K562 (cell line): ENCODE measurements at regions not wholly inside any gene's neighbourhood (a gene's known extent, or its start where the extent isn't known, plus 50 kb on each side); places are given as distances from the start of the nearest gene placed in this dataset.
A peak's percentile ranks its signal among the peaks of the same experiment; 100 is the strongest.

Experiments used
- BRCA1 ChIP-seq, 2 experiments: fragments of 450-650 bp in 1 of 2; sonication (generic) in 1 of 2; formaldehyde crosslinking in 1 of 2; IDR thresholded peaks; 2 replicates each; pipeline versions ENCODE4 v1.5.0 to v1.6.1; 2017 to 2020; ENCODE audit warnings: mild to moderate bottlenecking in 1 of 2, missing genetic modification reagents in 1 of 2
- DACH1 ChIP-seq: fragments of 450-650 bp; IDR thresholded peaks from 2 replicates; pipeline ENCODE4 v1.6.1; 2018; ENCODE audit not compliant: partially characterized antibody
- FUS ChIP-seq: fragments of 200-400 bp; formaldehyde crosslinking; optimal IDR thresholded peaks from 2 replicates; pipeline ENCODE3; 2017; ENCODE audit warnings: low read depth, low read length
- HNRNPLL ChIP-seq: fragments of 200-400 bp; formaldehyde crosslinking; IDR thresholded peaks from 2 replicates; pipeline ENCODE4 v1.6.1; 2017; ENCODE audit warnings: low read length, low read depth, mild to moderate bottlenecking; ENCODE audit not compliant: poor library complexity, severe bottlenecking
- L3MBTL2 ChIP-seq: fragments of 450-650 bp; IDR thresholded peaks from 2 replicates; pipeline ENCODE4 v1.6.1; 2016; ENCODE audit warnings: mild to moderate bottlenecking, moderate library complexity
- PRDM10 ChIP-seq: fragments of 450-650 bp; IDR thresholded peaks from 2 replicates; pipeline ENCODE4 v1.6.1; 2018; ENCODE audit not compliant: partially characterized antibody
- RNF2 ChIP-seq: sonication (generic); IDR thresholded peaks from 2 replicates; pipeline ENCODE4 v1.6.1; 2016
- TARDBP ChIP-seq: fragments of 450-650 bp; IDR thresholded peaks from 2 replicates; pipeline ENCODE4 v1.6.1; 2016
- TFAM ChIP-seq: fragments of 250-450 bp; sonication (Bioruptor Pico); conservative IDR thresholded peaks from 2 replicates; pipeline ENCODE4 v1.5.0; 2021; ENCODE audit warnings: mild to moderate bottlenecking, moderate library complexity
- TFAP4 ChIP-seq: sonication (generic); formaldehyde crosslinking; IDR thresholded peaks from 2 replicates; pipeline ENCODE4 v1.8.0; 2022; ENCODE audit warnings: missing genetic modification reagents, mild to moderate bottlenecking, moderate library complexity, borderline replicate concordance
- ZNF316 ChIP-seq: fragments of 450-650 bp; IDR thresholded peaks from 2 replicates; pipeline ENCODE4 v1.6.1; 2016
- ZNF318 ChIP-seq, 2 experiments: fragments of 450-650 bp; IDR thresholded peaks; 2 replicates each; pipeline ENCODE4 v1.6.1; 2016; ENCODE audit warnings: mild to moderate bottlenecking in 2 of 2, borderline replicate concordance in 1 of 2, low read depth in 1 of 2, moderate library complexity in 1 of 2
- TF ChIP-seq, protein P1 (sequence below): sonication (generic); formaldehyde crosslinking; IDR thresholded peaks from 2 replicates; pipeline ENCODE4 v1.8.1; 2023; ENCODE audit warnings: mild to moderate bottlenecking, missing genetic modification reagents

DNA sequence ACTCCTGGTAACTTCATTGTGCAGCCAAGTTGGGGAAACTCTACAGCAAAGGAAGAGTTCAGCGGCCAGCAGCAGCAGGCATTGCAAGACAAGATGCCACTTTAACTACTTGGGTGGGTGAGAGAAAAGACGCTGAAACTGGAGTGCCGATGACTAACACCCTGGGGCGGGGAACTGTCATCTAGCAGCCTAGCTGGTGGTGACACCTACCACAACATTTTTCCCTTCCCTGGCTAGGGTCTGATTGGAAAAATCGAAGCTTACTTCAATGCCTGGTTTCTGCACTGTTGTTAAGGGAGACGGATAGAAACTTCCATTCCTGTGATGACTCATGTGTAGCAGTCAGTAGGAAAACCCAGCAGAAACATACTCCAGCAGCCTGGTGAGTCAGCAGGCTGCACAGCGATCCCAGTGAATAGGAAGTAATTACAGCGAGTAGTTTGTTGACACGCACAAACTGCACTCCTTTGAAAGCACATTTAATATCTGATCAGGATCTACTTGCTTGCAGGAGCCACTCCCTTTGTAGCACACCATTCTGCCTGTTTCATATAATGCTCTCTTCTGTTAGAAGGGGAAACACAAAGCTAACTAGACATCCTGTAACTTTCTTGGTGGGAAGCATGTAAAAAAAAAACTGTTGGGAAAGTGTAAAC, 62.1 kb upstream of the MAPRE2 start (continued):
- TF ChIP-seq PRDM10 (peak; percentile 63), ZNF316 (peak; percentile 90), BRCA1 (IDR thresholded peaks at IDR 0.05) (no peak), BRCA1 (CRISPR knock-in tag; IDR thresholded peaks at IDR 0.05) (no peak), TFAP4 (0 out of 2 replicates have a peak, but pooled peaks have one; percentile 29), HNRNPLL (no peak), TARDBP (no peak), FUS (no peak), DACH1 (peak; percentile 50), ZNF318 (IDR thresholded peaks at IDR 0.05; ENCODE audit: borderline replicate concordance in 1 of 2, low read depth in 1 of 2) (peak; percentile 56 to 89; a peak in 2 of 4 replicates), L3MBTL2 (peak; percentile 51; the same call in 1 of the 2 replicates), TFAM (CRISPR knock-in tag) (no peak), RNF2 (peak; percentile 81; the same call in 1 of the 2 replicates)
- TF ChIP-seq, protein P1, sequence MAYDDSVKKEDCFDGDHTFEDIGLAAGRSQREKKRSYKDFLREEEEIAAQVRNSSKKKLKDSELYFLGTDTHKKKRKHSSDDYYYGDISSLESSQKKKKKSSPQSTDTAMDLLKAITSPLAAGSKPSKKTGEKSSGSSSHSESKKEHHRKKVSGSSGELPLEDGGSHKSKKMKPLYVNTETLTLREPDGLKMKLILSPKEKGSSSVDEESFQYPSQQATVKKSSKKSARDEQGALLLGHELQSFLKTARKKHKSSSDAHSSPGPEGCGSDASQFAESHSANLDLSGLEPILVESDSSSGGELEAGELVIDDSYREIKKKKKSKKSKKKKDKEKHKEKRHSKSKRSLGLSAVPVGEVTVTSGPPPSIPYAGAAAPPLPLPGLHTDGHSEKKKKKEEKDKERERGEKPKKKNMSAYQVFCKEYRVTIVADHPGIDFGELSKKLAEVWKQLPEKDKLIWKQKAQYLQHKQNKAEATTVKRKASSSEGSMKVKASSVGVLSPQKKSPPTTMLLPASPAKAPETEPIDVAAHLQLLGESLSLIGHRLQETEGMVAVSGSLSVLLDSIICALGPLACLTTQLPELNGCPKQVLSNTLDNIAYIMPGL (CRISPR knock-in tag) = no peak
